Activated CD4-positive, alpha-beta memory T cell treated with anti-CD3 and anti-CD28 coated beads, Interleukin-2, amount 10 ng/mL, durations not matched to agents 7 days and 5 days (primary cell): ENCODE measurements at regions not wholly inside any gene's neighbourhood (a gene's known extent, or its start where the extent isn't known, plus 50 kb on each side); places are given as distances from the start of the nearest gene placed in this dataset.
"Not testable (repeated sequence)": the region's sequence is repeated elsewhere in the genome, so short reads cannot be mapped to it uniquely, and the experiment has no call there.

Experiments
- CTCF ChIA-PET: fragments of 350-600 bp; sonication (Branson Sonifier 250); formaldehyde crosslinking; loops from one replicate; lab custom pipeline; 2021; ENCODE audit warnings: antibody characterized with exemption, inconsistent platforms; lab: Charles Lee
- POLR2A ChIA-PET: fragments of 350-600 bp; sonication (Branson Sonifier 250); formaldehyde crosslinking; loops from one replicate; lab custom pipeline; 2021; ENCODE audit warnings: antibody characterized with exemption; lab: Charles Lee
- DNase-seq: peaks from one replicate; pipeline ENCODE4 v3.0.0-alpha.2; 2020
- H3K27ac Mint-ChIP-seq: one replicate; pipeline ENCODE4 v1.8.0; 2021; ENCODE audit warnings: mild to moderate bottlenecking, mixed read lengths
- H3K27me3 Mint-ChIP-seq: one replicate; pipeline ENCODE4 v1.8.0; 2021; ENCODE audit warnings: mixed read lengths
- H3K36me3 Mint-ChIP-seq: one replicate; pipeline ENCODE4 v1.8.0; 2021; ENCODE audit warnings: low read depth, mixed read lengths
- H3K4me1 Mint-ChIP-seq: one replicate; pipeline ENCODE4 v1.8.0; 2021; ENCODE audit warnings: mixed read lengths
- H3K4me3 Mint-ChIP-seq: one replicate; pipeline ENCODE4 v1.8.0; 2021; ENCODE audit warnings: mild to moderate bottlenecking, mixed read lengths
- H3K9me3 Mint-ChIP-seq: one replicate; pipeline ENCODE4 v1.8.0; 2021; ENCODE audit warnings: mixed read lengths

- POLR2A ChIA-PET, H3K4me1 Mint-ChIP-seq, H3K4me3 Mint-ChIP-seq, H3K9me3 Mint-ChIP-seq, CTCF ChIA-PET, H3K36me3 Mint-ChIP-seq, H3K27ac Mint-ChIP-seq, DNase-seq, H3K27me3 Mint-ChIP-seq: not testable (repeated sequence)
Observed at GRCh38 chr4:69344786-69345185, 64.5 kb downstream of the UGT2B28 start.

GRCh38 chr4:69348746-69349145 lies 68.5 kb downstream of the UGT2B28 start:
- H3K4me3 Mint-ChIP-seq, H3K27ac Mint-ChIP-seq, DNase-seq, CTCF ChIA-PET, H3K27me3 Mint-ChIP-seq, POLR2A ChIA-PET, H3K4me1 Mint-ChIP-seq, H3K9me3 Mint-ChIP-seq, H3K36me3 Mint-ChIP-seq: not testable (repeated sequence)

- POLR2A ChIA-PET, result no interaction called here
- no peak overlapping the region for H3K4me3 Mint-ChIP-seq
Observed at GRCh38 chr4:69360271-69360670, 80.0 kb downstream of the UGT2B28 start.

GRCh38 chr4:69360768-69361167 lies 80.5 kb downstream of the UGT2B28 start:
- H3K4me1 Mint-ChIP-seq, H3K36me3 Mint-ChIP-seq, DNase-seq, H3K27me3 Mint-ChIP-seq, H3K9me3 Mint-ChIP-seq, H3K4me3 Mint-ChIP-seq, H3K27ac Mint-ChIP-seq, POLR2A ChIA-PET, CTCF ChIA-PET: not testable (repeated sequence)

More at GRCh38 chr4:69360271-69360670, 80.0 kb downstream of the UGT2B28 start:
- no peaks in the 10 kb centered on the region for H3K36me3 Mint-ChIP-seq
- CTCF ChIA-PET, result no interaction called here
- H3K9me3 Mint-ChIP-seq, result no peaks in the 10 kb centered on the region
- no peaks in the 10 kb centered on the region for H3K4me1 Mint-ChIP-seq
- no peak overlapping the region for H3K27ac Mint-ChIP-seq
- no peak for DNase-seq
- no peaks in the 10 kb centered on the region for H3K27me3 Mint-ChIP-seq

- CTCF ChIA-PET, result no interaction called here
- Mint-ChIP-seq H3K4me1 (no peaks in the 10 kb centered on the region), H3K4me3 (no peak overlapping the region), H3K27me3 (no peaks in the 10 kb centered on the region), H3K27ac (no peak overlapping the region), H3K9me3 (no peaks in the 10 kb centered on the region), H3K36me3 (no peaks in the 10 kb centered on the region)
- POLR2A ChIA-PET, result no interaction called here
- no peak for DNase-seq
Observed at GRCh38 chr4:69362351-69362750, 82.1 kb downstream of the UGT2B28 start.

GRCh38 chr4:69367664-69368063 lies 87.4 kb downstream of the UGT2B28 start:
- H3K4me1 Mint-ChIP-seq, DNase-seq, H3K27ac Mint-ChIP-seq, CTCF ChIA-PET, H3K36me3 Mint-ChIP-seq, H3K27me3 Mint-ChIP-seq, POLR2A ChIA-PET, H3K9me3 Mint-ChIP-seq, H3K4me3 Mint-ChIP-seq: not testable (repeated sequence)

- H3K4me3 Mint-ChIP-seq, result no peak overlapping the region
- no peaks in the 10 kb centered on the region for H3K27me3 Mint-ChIP-seq
- POLR2A ChIA-PET, result no interaction called here
- no peaks in the 10 kb centered on the region for H3K36me3 Mint-ChIP-seq
- peaks cover 7% of the 10 kb centered on the region for H3K9me3 Mint-ChIP-seq
- H3K27ac Mint-ChIP-seq, result no peak overlapping the region
- CTCF ChIA-PET, result no interaction called here
- no peaks in the 10 kb centered on the region for H3K4me1 Mint-ChIP-seq
- DNase-seq, result no peak
Observed at GRCh38 chr4:69376450-69376849, 96.2 kb downstream of the UGT2B28 start.

- Mint-ChIP-seq H3K36me3 (no peaks in the 10 kb centered on the region), H3K4me1 (no peaks in the 10 kb centered on the region), H3K9me3 (peaks cover 7% of the 10 kb centered on the region), H3K4me3 (no peak overlapping the region), H3K27me3 (no peaks in the 10 kb centered on the region), H3K27ac (no peak overlapping the region)
- DNase-seq, result no peak
- ChIA-PET POLR2A (no interaction called here), CTCF (interaction anchor here (0.6 kb wide), 1 partner anchor 59 kb away, joined by 3 read pairs; no protein-coding TSS in a partner anchor)
Observed at GRCh38 chr4:69377562-69377961, 97.3 kb downstream of the UGT2B28 start.

- Mint-ChIP-seq H3K36me3 (no peaks in the 10 kb centered on the region), H3K27me3 (no peaks in the 10 kb centered on the region), H3K9me3 (peaks cover 2% of the 10 kb centered on the region), H3K4me3 (no peak overlapping the region), H3K4me1 (no peaks in the 10 kb centered on the region), H3K27ac (no peak overlapping the region)
- no peak for DNase-seq
- ChIA-PET POLR2A (interaction anchor here (0.6 kb wide), 1 partner anchor 144 kb away, joined by 3 read pairs; no protein-coding TSS in a partner anchor), CTCF (no interaction called here)
Observed at GRCh38 chr4:69383281-69383680, 103.0 kb downstream of the UGT2B28 start.

- POLR2A ChIA-PET, H3K4me1 Mint-ChIP-seq: not testable (repeated sequence)
Observed at GRCh38 chr4:69389111-69389510, 106.6 kb downstream of the UGT2B4 start.

GRCh38 chr4:69408451-69408850 lies 87.3 kb downstream of the UGT2B4 start:
- H3K9me3 Mint-ChIP-seq, result no peaks in the 10 kb centered on the region
- no peaks in the 10 kb centered on the region for H3K27me3 Mint-ChIP-seq
- no peak overlapping the region for H3K4me3 Mint-ChIP-seq
- H3K4me1 Mint-ChIP-seq, result no peaks in the 10 kb centered on the region
- POLR2A ChIA-PET, result no interaction called here
- no peaks in the 10 kb centered on the region for H3K36me3 Mint-ChIP-seq
- H3K27ac Mint-ChIP-seq, result no peak overlapping the region
- no peak for DNase-seq
- CTCF ChIA-PET, result no interaction called here

More at GRCh38 chr4:69389111-69389510, 106.6 kb downstream of the UGT2B4 start:
- H3K9me3 Mint-ChIP-seq, CTCF ChIA-PET, H3K36me3 Mint-ChIP-seq, H3K27me3 Mint-ChIP-seq, H3K27ac Mint-ChIP-seq, H3K4me3 Mint-ChIP-seq, DNase-seq: not testable (repeated sequence)

- CTCF ChIA-PET, result not testable (repeated sequence)
Observed at GRCh38 chr4:69411981-69412380, 83.7 kb downstream of the UGT2B4 start.

GRCh38 chr4:69424722-69425121 lies 71.0 kb downstream of the UGT2B4 start:
- POLR2A ChIA-PET, CTCF ChIA-PET: not testable (repeated sequence)

More at GRCh38 chr4:69411981-69412380, 83.7 kb downstream of the UGT2B4 start:
- H3K27ac Mint-ChIP-seq, H3K4me3 Mint-ChIP-seq, H3K9me3 Mint-ChIP-seq, H3K36me3 Mint-ChIP-seq, H3K27me3 Mint-ChIP-seq, POLR2A ChIA-PET, DNase-seq, H3K4me1 Mint-ChIP-seq: not testable (repeated sequence)

More at GRCh38 chr4:69424722-69425121, 71.0 kb downstream of the UGT2B4 start:
- not testable (repeated sequence) for H3K4me3 Mint-ChIP-seq, H3K27me3 Mint-ChIP-seq, H3K36me3 Mint-ChIP-seq, H3K27ac Mint-ChIP-seq, H3K4me1 Mint-ChIP-seq, H3K9me3 Mint-ChIP-seq, DNase-seq
